ENCODE measurements at regions not wholly inside any gene's neighbourhood (a gene's known extent, or its start where the extent isn't known, plus 50 kb on each side); places are given as distances from the start of the nearest gene placed in this dataset.
"Not testable (repeated sequence)": the region's sequence is repeated elsewhere in the genome, so short reads cannot be mapped to it uniquely, and the experiment has no call there.

DNA sequence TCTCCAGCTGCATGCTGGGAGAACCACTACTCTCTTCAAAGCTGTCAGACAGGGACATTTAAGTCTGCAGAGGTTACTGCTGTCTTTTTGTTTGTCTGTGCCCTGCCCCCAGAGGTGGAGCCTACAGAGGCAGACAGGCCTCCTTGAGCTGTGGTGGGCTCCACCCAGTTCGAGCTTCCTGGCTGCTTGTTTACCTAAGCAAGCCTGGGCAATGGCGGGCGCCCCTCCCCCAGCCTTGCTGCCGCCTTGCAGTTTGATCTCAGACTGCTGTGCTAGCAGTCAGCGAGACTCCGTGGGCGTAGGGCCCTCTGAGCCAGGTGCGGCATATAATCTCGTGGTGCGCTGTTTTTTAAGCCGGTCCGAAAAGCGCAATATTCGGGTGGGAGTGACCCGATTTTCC lies 215.0 kb downstream of the STIM2 start:
- DNase-seq (ENCODE audit: low spot score); intact Hi-C loops (cut with DNase I): not testable (repeated sequence)

GRCh38 chr4:27078934-27079455 lies 218.4 kb downstream of the STIM2 start:
- no peak for DNase-seq (ENCODE audit: low spot score)
- intact Hi-C loops (cut with DNase I), result no loop called here

- no peak for DNase-seq (ENCODE audit: low spot score)
- intact Hi-C loops (cut with DNase I), result no loop called here
Measured at GRCh38 chr4:27081675-27082586, 221.3 kb downstream of the STIM2 start.

GRCh38 chr4:27082776-27083175 lies 222.1 kb downstream of the STIM2 start:
- intact Hi-C loops (cut with DNase I), result no loop called here
- DNase-seq (ENCODE audit: low spot score), result no peak

DNA sequence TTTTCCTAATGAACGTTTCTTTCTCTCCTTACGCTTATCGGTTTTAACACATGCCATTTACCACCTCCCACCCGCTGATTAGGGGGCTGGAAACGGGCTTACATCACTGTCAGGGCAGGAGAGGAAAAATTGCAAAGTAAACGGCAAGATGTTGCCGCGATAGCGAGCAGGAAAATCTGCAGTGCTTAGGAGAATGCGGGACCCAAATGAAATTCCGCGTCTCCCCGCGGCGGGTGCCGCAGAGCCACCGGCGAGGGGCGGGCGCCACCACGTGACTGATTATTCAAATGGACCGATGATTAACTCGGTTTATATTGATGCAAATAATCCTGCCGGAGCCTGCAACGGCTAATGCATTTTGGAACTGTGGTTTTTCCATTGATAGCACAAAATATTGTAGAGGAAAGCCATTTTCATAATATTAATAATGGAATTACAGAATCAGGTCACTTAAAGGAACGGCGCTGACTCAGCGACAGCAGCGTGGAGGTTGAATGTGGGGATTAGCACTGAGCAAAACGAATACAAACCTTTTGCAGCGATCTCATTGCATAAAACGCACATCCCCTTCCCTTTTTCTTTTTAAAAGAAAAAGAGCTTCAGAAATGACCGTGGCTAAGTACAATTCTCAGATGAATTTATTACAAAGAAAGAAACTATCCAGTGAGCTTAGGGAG lies 224.2 kb downstream of the STIM2 start:
- intact Hi-C loops (cut with DNase I), result no loop called here
- no peak for DNase-seq (ENCODE audit: low spot score)

DNA sequence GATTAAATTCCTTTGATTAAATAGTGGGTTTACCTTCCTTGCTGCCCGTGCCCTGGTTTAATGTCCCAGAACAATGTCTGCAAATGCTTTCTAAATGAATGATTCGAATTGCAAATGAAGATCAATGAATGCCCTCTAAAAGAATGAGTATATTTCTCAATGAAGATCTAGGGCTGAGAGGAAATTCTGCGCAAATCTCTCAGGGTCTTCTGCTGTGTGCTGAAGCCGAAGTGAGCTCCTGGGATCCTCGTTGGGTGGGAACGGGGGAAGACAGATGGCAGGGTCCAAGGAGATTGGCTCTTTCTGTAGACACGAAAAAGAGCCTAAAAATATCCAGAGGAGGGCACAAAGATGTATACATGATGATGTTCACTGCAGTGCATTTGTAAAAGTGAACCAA lies 224.8 kb downstream of the STIM2 start:
- intact Hi-C loops (cut with DNase I), result no loop called here
- DNase-seq (ENCODE audit: low spot score), result no peak

DNA sequence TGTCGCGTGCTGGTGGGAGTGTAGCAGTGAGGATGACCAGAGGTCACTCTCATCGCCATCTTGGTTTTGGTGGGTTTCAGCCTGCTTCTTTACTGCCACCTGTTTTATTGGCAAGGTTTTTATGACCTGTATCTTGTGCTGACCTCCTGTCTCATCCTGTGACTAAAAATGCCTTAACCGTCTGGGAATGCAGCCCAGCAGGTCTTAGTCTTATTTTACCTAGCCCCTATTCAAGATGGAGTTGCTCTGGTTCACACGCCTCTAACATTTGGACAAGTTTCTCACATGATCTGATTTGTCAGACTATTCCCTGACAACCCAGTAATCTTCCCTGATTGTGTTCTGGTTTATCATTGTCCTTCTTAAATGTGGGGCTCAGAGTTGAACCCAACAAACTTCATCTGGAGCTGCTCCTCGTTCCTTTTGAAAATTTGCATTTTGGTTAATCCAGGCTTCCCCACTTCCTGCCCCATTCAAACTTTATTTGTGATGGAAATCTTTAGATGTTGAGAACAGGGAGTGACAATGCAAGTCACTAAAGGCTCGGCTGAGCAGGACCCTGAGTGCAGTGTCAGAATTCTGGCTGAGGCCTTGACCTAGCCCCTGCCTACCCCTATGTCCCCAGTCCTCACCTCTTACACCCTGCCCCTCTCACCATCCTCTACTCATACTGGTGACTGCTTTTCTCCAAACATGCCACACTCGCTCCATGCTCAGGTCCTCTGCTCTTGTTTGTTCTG lies 226.8 kb downstream of the STIM2 start:
- DNase-seq (ENCODE audit: low spot score), result no peak
- intact Hi-C loops (cut with DNase I), result no loop called here

DNA sequence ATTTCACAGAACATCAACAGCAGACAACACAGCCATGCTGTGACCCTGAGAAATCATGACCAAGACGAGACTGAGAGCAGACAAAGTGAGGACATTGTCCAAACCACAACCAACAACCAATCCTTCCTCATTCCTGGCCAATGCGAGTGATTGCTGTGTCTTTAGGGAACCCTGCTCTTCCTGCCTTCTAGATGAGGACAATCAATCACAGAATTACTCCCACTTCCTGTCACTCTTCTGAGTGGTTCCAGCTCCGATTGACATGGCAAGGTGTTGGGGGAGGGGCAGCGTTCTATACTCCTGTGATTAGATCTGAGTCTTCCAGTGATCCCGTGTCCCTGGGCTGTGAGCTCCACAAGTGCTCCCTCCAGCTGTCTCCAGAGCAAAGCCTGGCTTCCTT lies 227.8 kb downstream of the STIM2 start:
- DNase-seq (ENCODE audit: low spot score), result no peak

DNA sequence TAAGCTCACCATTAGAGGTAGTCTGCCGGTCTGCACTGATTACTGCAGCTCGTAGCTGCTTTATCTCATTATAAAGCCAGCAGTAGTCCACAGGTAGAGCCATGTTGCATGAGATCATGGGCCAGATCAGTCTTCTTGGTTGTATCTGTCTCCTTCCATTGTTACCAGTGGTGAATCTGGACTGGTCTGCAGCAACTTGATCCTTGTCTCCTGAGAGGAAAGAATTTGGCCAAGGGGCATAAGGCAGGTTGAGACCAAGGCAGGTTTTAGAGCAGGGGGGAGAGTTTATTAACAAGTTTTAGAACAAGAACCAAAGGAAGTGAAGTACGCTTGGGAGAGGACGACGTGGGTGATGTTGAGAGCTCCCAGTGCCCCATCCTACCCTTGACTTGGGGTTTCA lies 228.5 kb downstream of the STIM2 start:
- DNase-seq (ENCODE audit: low spot score), result no peak
- intact Hi-C loops (cut with DNase I), result no loop called here

More for the DNA sequence above, 227.8 kb downstream of the STIM2 start:
- intact Hi-C loops (cut with DNase I), result no loop called here

- DNase-seq (ENCODE audit: low spot score), result no peak
- intact Hi-C loops (cut with DNase I), result no loop called here
Measured at GRCh38 chr4:27090406-27090805, 229.8 kb downstream of the STIM2 start.

GRCh38 chr4:27094224-27094623 lies 233.6 kb downstream of the STIM2 start:
- no peak for DNase-seq (ENCODE audit: low spot score)
- intact Hi-C loops (cut with DNase I), result no loop called here

GRCh38 chr4:27094783-27095182 lies 234.1 kb downstream of the STIM2 start:
- intact Hi-C loops (cut with DNase I), result no loop called here
- DNase-seq (ENCODE audit: low spot score), result no peak

DNA sequence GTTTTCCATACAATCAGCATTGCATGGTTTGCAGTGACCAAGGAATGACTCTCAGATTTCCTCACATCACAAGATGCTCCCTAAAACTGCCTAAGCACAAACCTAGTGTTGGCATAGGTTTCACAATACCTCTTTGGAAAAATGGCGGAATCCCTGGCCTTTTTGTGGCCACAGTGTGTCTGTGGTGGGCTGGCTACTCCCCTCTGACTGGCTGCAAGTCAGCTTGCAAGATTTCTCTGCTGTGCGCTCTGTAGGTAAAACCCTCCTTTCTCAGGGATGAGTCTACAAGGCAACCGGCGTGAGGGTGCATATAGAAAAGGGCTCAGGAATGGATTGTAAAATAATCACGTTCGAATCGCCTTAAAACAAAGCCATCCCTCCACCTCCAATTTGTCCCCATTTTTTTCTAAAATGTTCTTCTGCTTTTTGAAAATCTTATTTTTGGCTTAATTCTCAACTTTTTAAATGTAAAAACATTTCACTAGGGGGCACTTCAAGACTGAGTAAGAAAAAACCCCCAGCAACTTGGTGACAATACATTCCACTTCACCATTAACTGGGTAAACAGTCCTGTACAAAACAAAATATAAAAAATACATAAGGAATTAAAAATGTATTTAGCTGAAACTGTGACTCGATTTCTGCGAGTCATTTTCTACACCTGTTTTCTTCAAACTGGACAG lies 235.6 kb downstream of the STIM2 start:
- intact Hi-C loops (cut with DNase I), result no loop called here

DNA sequence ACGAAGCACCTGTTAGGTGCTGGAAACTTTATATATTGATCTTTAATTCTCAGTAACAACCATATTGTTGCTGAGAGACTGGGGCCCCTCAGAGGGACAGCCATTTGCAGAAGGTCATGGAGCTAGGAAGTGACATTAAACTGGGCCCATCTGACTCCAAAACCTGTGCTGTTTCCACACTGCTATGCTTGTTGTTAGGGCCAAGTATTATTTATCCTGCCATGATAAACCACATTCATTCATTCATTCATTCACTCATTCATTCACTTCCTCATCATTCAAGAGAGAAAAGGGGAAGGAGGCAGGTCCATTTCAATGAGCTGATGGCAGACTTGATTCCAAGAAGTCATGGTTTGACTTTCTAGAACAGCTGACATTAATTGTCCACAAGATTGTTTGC lies 237.4 kb downstream of the STIM2 start:
- intact Hi-C loops (cut with DNase I), result no loop called here
- DNase-seq (ENCODE audit: low spot score), result no peak

More for the DNA sequence above, 235.6 kb downstream of the STIM2 start:
- no peak for DNase-seq (ENCODE audit: low spot score)

GRCh38 chr4:27100713-27101112 lies 240.1 kb downstream of the STIM2 start:
- intact Hi-C loops (cut with DNase I), result no loop called here
- DNase-seq (ENCODE audit: low spot score), result no peak

- intact Hi-C loops (cut with DNase I), result no loop called here
- DNase-seq (ENCODE audit: low spot score), result no peak
Measured at GRCh38 chr4:27101126-27101525, 240.5 kb downstream of the STIM2 start.

DNA sequence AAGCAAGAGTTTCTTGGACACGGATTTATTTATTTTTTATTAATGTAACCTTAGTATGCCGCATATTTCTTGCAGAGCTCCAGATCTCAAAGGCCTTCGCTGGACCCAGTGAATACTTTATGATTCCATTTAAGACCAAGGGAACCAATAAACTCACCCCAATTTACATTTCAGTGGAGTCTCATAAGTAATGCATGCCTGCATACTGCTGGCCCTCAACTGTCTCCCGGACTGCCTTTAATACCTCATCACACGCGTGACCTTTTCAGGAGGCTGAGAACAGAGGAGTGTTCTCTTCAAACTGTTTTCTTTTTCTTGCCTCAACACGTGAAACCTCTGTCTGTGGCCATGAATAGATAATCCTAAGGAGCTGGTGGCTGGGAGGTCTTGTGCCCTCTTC lies 240.9 kb downstream of the STIM2 start:
- DNase-seq (ENCODE audit: low spot score), result no peak
- intact Hi-C loops (cut with DNase I), result no loop called here

- intact Hi-C loops (cut with DNase I), result no loop called here
- DNase-seq (ENCODE audit: low spot score), result no peak
Measured at GRCh38 chr4:27111627-27112026, 251.0 kb downstream of the STIM2 start.

- intact Hi-C loops (cut with DNase I), result no loop called here
- DNase-seq (ENCODE audit: low spot score), result no peak
Measured at GRCh38 chr4:27112587-27112986, 251.9 kb downstream of the STIM2 start.

DNA sequence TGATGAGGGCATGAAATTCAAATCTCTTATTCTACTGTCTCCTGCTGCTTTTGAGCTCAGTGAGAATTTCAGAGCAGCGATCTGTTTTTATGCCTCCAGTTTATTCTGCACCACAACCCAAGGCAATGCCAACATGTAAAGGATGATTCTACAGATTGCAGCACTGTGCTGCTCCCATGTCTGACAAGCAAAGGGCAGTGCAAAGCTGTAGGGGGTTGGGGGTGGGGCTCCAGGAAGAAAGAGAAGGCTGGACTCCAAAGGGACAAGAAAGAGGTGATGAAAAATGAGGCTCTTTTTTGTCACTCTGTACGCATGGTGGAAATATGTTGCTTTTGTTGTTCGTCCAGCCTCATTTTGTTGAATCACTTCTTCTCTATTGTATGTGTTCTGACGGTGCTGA lies 254.6 kb downstream of the STIM2 start:
- DNase-seq (ENCODE audit: low spot score), result no peak
- intact Hi-C loops (cut with DNase I), result no loop called here
